PFSK-1 (cell line): ENCODE measurements at regions not wholly inside any gene's neighbourhood (a gene's known extent, or its start where the extent isn't known, plus 50 kb on each side); places are given as distances from the start of the nearest gene placed in this dataset.

Source experiments
- FOXP2 ChIP-seq: optimal IDR thresholded peaks from 2 replicates; pipeline ENCODE3; 2011; ENCODE audit warnings: borderline replicate concordance, control low read depth, inconsistent platforms; ENCODE audit not compliant: insufficient read depth; ENCODE audit errors: extremely low read length, extremely low read depth
- POLR2AphosphoS5 ChIP-seq: IDR thresholded peaks from 2 replicates; pipeline ENCODE4 v1.6.1; 2012; ENCODE audit warnings: low read depth, mild to moderate bottlenecking, control low read depth, low read length, moderate library complexity
- SIN3A ChIP-seq: IDR thresholded peaks from 2 replicates; pipeline ENCODE4 v1.6.1; 2012; ENCODE audit warnings: mild to moderate bottlenecking, low read length, moderate library complexity, borderline replicate concordance; ENCODE audit not compliant: insufficient read depth
- TAF1 ChIP-seq: IDR thresholded peaks from 2 replicates; pipeline ENCODE4 v1.6.1; 2012; ENCODE audit warnings: low read length, control low read depth, borderline replicate concordance; ENCODE audit not compliant: insufficient read depth
- TF ChIP-seq, protein P1 (sequence below), 2 experiments: IDR thresholded peaks; 2 replicates each; pipeline versions ENCODE4 v1.6.1 to v1.8.0; 2011 to 2012; ENCODE audit warnings: low read depth in 2 of 2, low read length in 2 of 2, control low read depth in 1 of 2, inconsistent platforms in 1 of 2, mild to moderate bottlenecking in 1 of 2, moderate library complexity in 1 of 2; ENCODE audit not compliant: insufficient read depth in 1 of 2

DNA sequence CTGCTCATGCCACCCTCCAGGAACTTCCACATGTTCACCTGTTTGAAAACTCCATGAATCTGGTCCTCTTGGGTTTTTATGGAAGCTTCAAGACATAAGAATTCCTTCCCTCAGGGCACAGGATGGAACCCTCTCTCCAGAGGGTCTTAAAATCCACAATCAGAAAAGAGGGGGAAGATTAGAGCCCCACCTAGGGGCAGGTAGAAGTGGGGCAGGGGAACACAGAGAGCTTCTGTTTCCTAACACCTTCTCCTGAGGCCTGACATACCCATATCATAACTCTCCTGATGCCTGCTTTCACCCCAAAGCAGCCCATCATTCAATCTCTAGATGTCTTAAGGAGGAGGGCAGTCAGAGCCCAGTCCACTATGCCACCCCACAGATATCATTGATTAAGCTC, 1087.7 kb upstream of the ARRDC3 start:
- TF ChIP-seq, protein P1, sequence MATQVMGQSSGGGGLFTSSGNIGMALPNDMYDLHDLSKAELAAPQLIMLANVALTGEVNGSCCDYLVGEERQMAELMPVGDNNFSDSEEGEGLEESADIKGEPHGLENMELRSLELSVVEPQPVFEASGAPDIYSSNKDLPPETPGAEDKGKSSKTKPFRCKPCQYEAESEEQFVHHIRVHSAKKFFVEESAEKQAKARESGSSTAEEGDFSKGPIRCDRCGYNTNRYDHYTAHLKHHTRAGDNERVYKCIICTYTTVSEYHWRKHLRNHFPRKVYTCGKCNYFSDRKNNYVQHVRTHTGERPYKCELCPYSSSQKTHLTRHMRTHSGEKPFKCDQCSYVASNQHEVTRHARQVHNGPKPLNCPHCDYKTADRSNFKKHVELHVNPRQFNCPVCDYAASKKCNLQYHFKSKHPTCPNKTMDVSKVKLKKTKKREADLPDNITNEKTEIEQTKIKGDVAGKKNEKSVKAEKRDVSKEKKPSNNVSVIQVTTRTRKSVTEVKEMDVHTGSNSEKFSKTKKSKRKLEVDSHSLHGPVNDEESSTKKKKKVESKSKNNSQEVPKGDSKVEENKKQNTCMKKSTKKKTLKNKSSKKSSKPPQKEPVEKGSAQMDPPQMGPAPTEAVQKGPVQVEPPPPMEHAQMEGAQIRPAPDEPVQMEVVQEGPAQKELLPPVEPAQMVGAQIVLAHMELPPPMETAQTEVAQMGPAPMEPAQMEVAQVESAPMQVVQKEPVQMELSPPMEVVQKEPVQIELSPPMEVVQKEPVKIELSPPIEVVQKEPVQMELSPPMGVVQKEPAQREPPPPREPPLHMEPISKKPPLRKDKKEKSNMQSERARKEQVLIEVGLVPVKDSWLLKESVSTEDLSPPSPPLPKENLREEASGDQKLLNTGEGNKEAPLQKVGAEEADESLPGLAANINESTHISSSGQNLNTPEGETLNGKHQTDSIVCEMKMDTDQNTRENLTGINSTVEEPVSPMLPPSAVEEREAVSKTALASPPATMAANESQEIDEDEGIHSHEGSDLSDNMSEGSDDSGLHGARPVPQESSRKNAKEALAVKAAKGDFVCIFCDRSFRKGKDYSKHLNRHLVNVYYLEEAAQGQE (IDR thresholded peaks at IDR 0.05; ENCODE audit: insufficient read depth in 1 of 2, low read depth in 2 of 2, low read length in 2 of 2): no peak
- TF ChIP-seq SIN3A (no peak), TAF1 (no peak), POLR2AphosphoS5 (no peak), FOXP2 (no peak)
